Medulla oblongata (tissue), 1 donor: ENCODE measurements at regions not wholly inside any gene's neighbourhood (a gene's known extent, or its start where the extent isn't known, plus 50 kb on each side); places are given as distances from the start of the nearest gene placed in this dataset.

ENCODE experiments used
- DNase-seq: peaks from one replicate; pipeline ENCODE4 v3.0.0-alpha.2; 2015; ENCODE audit errors: extremely low spot score

GRCh38 chr4:34633241-34633640, 1611.1 kb downstream of the ARAP2 start:
- DNase-seq, result no peak

GRCh38 chr4:34636623-34637022, 1607.7 kb downstream of the ARAP2 start:
- DNase-seq, result no peak

- DNase-seq, result no peak
Measured at GRCh38 chr4:34643476-34643875, 1600.8 kb downstream of the ARAP2 start.

- no peak for DNase-seq
Measured at GRCh38 chr4:34644579-34645115, 1599.7 kb downstream of the ARAP2 start.

GRCh38 chr4:34649716-34650115, 1594.6 kb downstream of the ARAP2 start:
- no peak for DNase-seq

DNA sequence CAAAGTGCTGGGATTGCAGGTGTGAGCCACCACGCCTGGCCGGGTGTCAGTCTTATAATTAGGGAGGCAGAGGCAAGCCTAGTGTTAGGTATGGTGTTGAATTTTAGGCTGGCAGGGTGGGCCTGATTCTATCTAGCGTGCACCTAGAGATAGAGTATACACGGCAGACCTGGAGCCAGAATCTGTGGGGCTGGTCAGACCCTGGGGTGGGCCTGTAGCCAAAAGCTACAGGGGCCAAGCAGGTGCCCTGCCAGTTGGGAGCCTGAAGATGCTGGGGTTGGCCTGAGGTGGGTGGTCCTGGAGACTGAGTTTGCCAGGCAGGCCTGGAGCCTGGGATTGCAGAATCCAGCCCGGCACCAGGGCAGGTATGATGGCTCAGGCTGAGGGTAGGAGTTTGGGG, 1580.3 kb downstream of the ARAP2 start:
- no peak for DNase-seq

GRCh38 chr4:34676400-34676799, 1567.9 kb downstream of the ARAP2 start:
- no peak for DNase-seq

DNA sequence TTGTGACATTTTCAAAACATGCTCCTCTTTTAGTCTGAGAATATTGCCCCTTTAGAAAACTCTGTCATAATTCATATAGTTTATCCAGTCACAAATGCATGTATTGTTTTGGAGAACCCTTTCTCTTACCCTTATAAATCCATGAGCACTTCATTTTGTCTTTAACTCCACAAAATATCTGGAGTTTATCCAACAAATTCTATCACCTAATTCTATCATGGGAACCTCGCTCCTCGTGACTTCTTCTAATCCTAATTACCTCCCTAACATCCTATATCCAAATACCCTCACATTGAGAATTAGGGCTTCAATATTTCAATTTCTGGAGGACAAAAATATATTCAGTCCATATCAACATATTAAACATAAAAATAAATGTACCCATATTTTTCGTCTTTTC, 1565.9 kb downstream of the ARAP2 start:
- no peak for DNase-seq

DNA sequence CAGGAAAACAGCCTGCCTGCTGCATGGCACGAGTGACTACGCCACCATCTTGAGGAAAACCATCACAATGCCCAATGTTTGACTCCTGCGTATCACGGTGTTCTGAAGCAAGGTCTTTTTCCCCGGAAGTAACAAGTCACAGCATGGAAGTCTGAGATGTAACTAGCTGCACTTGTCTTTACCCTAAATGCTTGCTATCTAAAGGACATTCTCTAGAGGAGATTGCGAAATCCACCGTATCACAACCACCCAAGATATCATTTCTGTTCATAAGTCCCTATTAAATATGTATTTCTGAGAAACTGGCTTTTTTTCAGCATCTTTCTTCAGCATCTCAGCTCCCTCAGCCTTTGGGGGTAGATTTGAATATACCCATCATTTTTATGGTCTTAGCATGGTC, 1565.1 kb downstream of the ARAP2 start:
- no peak for DNase-seq

- DNase-seq, result no peak
Measured at GRCh38 chr4:34709564-34709963, 1534.8 kb downstream of the ARAP2 start.

- no peak for DNase-seq
Measured at GRCh38 chr4:34718576-34719245, 1525.6 kb downstream of the ARAP2 start.

GRCh38 chr4:34720571-34720970, 1523.7 kb downstream of the ARAP2 start:
- DNase-seq, result peak; percentile 61

DNA sequence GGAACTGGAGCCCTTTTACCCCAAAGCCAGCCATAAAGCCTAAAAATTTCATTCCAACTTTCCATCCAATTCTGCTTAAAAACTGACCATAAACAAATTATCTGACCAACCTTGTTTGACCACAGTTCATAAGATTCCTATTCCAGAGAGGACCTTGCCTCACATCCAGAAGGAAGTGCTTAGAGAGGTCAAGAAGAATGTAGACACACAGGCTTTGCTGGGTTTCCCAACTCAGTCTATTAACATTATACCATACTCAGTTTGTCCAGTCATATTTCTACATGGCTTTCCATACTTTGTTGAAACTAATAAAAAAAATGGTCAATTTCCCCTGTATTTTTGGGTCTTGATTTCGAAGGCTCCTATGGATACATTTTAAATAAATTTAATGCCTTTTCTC, 1522.5 kb downstream of the ARAP2 start:
- no peak for DNase-seq

DNA sequence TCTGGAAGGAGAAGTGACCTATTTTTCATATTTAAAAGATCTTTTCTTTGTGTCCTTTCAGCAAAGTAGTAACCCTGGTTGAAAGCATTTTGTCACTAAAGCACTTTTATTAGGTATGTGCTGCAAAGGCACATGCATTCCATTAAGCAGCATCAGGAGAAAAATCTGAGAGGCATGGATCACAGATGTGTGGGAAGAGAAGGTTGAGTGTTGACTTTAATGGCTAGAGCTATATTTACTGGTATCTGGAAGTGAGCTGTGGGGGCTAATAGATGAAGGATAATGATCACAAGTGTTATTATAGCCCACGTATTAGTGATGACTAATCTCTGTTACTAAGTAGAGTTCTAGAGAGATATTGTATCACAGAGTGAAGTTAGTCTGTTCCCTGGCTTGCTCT, 1520.7 kb downstream of the ARAP2 start:
- DNase-seq, result no peak

DNA sequence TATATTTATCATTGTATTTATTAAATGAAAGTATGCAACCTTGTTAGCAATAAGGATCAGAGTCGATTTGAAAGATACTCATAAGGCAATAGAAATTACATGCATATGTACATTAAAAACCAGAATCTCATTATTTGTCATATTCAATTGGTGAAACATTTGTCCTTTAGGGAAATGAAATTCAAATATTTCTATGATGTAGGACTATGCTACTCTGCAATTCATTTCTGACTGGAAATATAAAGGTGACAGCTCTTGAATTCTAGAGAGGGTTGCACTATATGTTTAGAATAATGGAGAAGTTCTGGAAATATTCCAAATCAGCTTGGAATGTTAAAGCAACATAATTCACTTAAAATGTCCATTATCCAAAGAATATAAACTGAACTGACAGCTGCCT, 1519.8 kb downstream of the ARAP2 start:
- DNase-seq, result no peak

- DNase-seq, result no peak
Measured at GRCh38 chr4:34731070-34731469, 1513.2 kb downstream of the ARAP2 start.

DNA sequence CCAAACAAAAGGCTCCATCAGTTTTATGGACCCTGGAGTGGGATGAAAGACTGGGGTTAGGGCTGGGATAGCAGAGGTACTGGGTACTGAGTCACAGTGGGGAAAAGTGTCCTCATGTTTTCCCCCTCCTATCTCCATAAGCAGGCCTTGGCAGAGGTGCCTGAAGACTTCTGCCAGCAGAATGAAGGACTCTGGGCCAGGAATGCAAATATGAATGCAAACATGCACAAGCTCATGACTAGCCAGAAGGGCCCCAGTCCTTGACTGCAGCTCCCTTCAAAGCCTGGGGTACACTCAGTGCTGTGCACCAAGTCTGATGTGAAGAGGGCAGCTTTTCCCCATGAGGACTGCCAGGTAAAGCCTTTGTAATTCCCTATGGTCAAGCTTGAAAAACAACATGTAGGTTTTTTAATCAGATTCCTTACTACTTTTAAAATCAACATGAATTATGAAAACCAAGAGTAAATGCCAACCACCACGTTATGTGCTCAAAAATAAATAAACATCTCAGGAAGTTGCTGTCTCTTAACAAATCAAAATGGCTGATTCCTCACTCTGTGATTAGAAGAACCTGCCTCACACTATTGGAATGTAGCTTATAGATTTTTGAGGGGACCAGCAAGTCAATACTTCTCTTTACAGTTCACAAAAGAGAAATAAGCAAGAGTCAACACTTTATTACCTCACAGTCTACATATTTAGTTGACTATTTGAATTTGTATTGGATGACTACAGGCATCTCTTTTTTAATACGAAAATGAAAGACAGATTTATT, 1512.0 kb downstream of the ARAP2 start:
- DNase-seq, result no peak

DNA sequence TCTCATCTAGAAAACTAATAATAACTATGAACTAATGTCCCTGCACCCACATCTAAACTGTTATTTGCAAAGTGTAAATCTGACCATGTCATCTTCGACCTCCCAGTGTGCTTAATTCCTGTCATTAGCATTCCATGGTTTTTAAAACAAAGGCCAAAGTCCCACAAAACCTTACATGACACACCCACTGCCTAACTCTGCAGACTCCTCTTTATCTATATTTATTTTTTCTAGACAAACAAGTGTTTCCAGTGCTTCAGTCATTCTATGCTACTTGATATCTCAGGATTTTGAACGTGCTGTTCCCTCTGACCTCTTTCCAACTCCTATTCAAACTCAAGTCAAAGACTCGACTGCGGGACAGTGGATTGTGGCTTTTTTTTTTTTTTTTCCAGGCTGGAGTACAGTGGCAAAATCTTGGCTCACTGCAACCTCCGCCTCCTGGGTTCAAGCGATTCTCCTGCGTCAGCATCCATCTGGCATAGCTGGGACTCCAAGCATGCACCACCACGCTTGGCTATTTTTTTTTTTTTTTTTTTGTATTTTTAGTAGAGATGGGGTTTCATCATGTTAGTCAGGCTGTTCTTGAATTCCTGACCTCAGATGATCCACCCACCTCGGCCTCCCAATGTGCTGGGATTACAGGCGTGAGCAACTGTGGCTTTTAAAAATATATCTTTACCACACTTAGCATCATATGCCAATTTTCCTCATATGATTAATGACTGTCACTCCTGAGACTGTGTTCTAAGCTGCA, 1511.0 kb downstream of the ARAP2 start:
- no peak for DNase-seq

DNA sequence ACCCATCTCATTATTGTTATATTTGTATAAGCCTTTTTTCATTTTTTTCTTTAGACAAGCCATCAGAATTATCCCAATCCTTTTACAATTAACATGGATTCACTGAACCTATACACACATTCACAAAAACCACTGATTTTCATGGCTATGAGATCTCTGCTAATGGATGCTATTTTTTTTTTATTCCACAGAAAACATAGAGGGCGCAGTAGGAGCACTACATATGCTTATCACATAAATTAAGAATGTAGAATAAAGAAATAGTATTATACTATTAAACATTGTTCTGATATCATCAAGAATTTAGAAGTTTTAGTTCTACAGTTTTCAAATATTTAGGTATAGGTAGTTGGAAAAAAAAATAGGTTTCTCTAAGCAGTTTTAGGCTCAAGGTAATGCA, 1477.4 kb downstream of the ARAP2 start:
- DNase-seq, result no peak

- DNase-seq, result no peak
Measured at GRCh38 chr4:34767407-34767806, 1476.9 kb downstream of the ARAP2 start.

GRCh38 chr4:34771632-34772031, 1472.7 kb downstream of the ARAP2 start:
- no peak for DNase-seq

GRCh38 chr4:34790131-34790530, 1454.2 kb downstream of the ARAP2 start:
- DNase-seq, result no peak

DNA sequence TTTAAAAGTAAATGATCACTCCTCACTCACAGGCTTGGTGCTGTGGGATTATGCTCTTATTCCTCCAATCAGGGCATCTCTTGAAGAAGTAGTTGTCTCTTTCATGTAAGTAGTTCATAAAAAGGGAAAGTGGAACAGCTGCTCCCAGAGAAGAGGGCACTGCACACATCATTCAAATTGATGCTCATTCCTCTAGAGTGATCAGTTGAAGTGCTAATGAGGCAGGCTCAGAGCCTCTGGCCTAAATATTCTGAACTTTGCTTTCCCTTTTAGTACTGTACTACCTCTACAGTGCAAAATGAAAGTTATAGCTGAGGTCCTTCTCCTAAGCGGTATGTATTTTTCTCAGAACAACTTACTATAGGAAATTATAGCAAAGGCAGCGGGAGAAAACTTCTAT, 1453.1 kb downstream of the ARAP2 start:
- no peak for DNase-seq
